ENCODE measurements at regions not wholly inside any gene's neighbourhood (a gene's known extent, or its start where the extent isn't known, plus 50 kb on each side); places are given as distances from the start of the nearest gene placed in this dataset.

GRCh38 chr6:2558861-2559801, 191.6 kb downstream of the MYLK4 start:
- no peak for DNase-seq (ENCODE audit: low spot score)
- no peak for TF ChIP-seq CTCF (IDR thresholded peaks at IDR 0.05; ENCODE audit: extremely low read depth, insufficient read depth, missing control alignments)
- in situ Hi-C loops (cut with MboI; ENCODE audit: low pct_unique_long_range_greater_than_20kb, low sequenced_read_pairs, unreplicated experiment) = no loop called here

GRCh38 chr6:2558098-2558680, 192.5 kb downstream of the MYLK4 start:
- no peak for TF ChIP-seq CTCF (IDR thresholded peaks at IDR 0.05; ENCODE audit: extremely low read depth, insufficient read depth, missing control alignments)
- DNase-seq (ENCODE audit: low spot score) = no peak
- in situ Hi-C loops (cut with MboI; ENCODE audit: low pct_unique_long_range_greater_than_20kb, low sequenced_read_pairs, unreplicated experiment) = no loop called here

- in situ Hi-C loops (cut with MboI; ENCODE audit: low pct_unique_long_range_greater_than_20kb, low sequenced_read_pairs, unreplicated experiment) = no loop called here
- DNase-seq (ENCODE audit: low spot score) = no peak
- no peak for TF ChIP-seq CTCF (IDR thresholded peaks at IDR 0.05; ENCODE audit: extremely low read depth, insufficient read depth, missing control alignments)
These were observed 193.5 kb downstream of the MYLK4 start for GRCh38 chr6:2557181-2557720.

GRCh38 chr6:2556761-2557160, 194.0 kb downstream of the MYLK4 start:
- DNase-seq (ENCODE audit: low spot score) = no peak
- TF ChIP-seq CTCF (IDR thresholded peaks at IDR 0.05; ENCODE audit: extremely low read depth, insufficient read depth, missing control alignments) = no peak
- in situ Hi-C loops (cut with MboI; ENCODE audit: low pct_unique_long_range_greater_than_20kb, low sequenced_read_pairs, unreplicated experiment) = no loop called here

GRCh38 chr6:2554651-2555260, 196.0 kb downstream of the MYLK4 start:
- in situ Hi-C loops (cut with MboI; ENCODE audit: low pct_unique_long_range_greater_than_20kb, low sequenced_read_pairs, unreplicated experiment) = no loop called here
- TF ChIP-seq CTCF (IDR thresholded peaks at IDR 0.05; ENCODE audit: extremely low read depth, insufficient read depth, missing control alignments) = no peak
- DNase-seq (ENCODE audit: low spot score) = no peak

- no peak for TF ChIP-seq CTCF (IDR thresholded peaks at IDR 0.05; ENCODE audit: extremely low read depth, insufficient read depth, missing control alignments)
- in situ Hi-C loops (cut with MboI; ENCODE audit: low pct_unique_long_range_greater_than_20kb, low sequenced_read_pairs, unreplicated experiment) = no loop called here
- no peak for DNase-seq (ENCODE audit: low spot score)
These were observed 198.1 kb downstream of the MYLK4 start for GRCh38 chr6:2552526-2553154.
